Fibroblast of lung (primary cell): ENCODE measurements at regions not wholly inside any gene's neighbourhood (a gene's known extent, or its start where the extent isn't known, plus 50 kb on each side); places are given as distances from the start of the nearest gene placed in this dataset.

Experiments used
- DNase-seq, 2 donors: peaks; one replicate each; pipeline versions ENCODE4 v3.0.0 to v3.0.0-alpha.2; 2010; ENCODE audit warnings: low read depth in 2 of 2
- H2AFZ ChIP-seq: 2 replicates; pipeline ENCODE4 v1.5.1; 2012; ENCODE audit warnings: low read length, control low read depth, inconsistent platforms
- H3K27ac ChIP-seq: 2 replicates; pipeline ENCODE4 v1.5.1; 2011; ENCODE audit warnings: low read length, control low read depth; ENCODE audit not compliant: insufficient read depth
- H3K27me3 ChIP-seq: 2 replicates; pipeline ENCODE4 v1.5.1; 2011; ENCODE audit warnings: mild to moderate bottlenecking, low read length; ENCODE audit not compliant: control insufficient read depth, insufficient read depth
- H3K36me3 ChIP-seq: 2 replicates; pipeline ENCODE4 v1.5.1; 2011; ENCODE audit warnings: low read length; ENCODE audit not compliant: control insufficient read depth, insufficient read depth
- H3K4me1 ChIP-seq: 2 replicates; pipeline ENCODE4 v1.5.1; 2011; ENCODE audit warnings: low read length; ENCODE audit not compliant: control insufficient read depth, insufficient read depth; ENCODE audit errors: extremely low read depth
- H3K4me2 ChIP-seq: 2 replicates; pipeline ENCODE4 v1.5.1; 2011; ENCODE audit warnings: low read length, control low read depth; ENCODE audit not compliant: insufficient read depth; ENCODE audit errors: extremely low read depth
- H3K4me3 ChIP-seq, 4 experiments: fragments of 200-600 bp in 1 of 4; sonication (generic) in 1 of 4; replicated peaks in 1 of 4; 2 replicates each; pipeline ENCODE4 v1.5.1; 2011 to 2016; ENCODE audit warnings: low read length in 4 of 4, low read depth in 3 of 4, mild to moderate bottlenecking in 3 of 4, control low read depth in 2 of 4, inconsistent platforms in 1 of 4, mixed read lengths in 1 of 4; ENCODE audit not compliant: insufficient read depth in 1 of 4; ENCODE audit errors: control extremely low read depth in 1 of 4
- H3K79me2 ChIP-seq: 2 replicates; pipeline ENCODE4 v1.5.1; 2012; ENCODE audit warnings: mild to moderate bottlenecking, low read length, inconsistent platforms; ENCODE audit not compliant: control insufficient read depth, insufficient read depth
- H3K9ac ChIP-seq: 2 replicates; pipeline ENCODE4 v1.5.1; 2011; ENCODE audit warnings: mild to moderate bottlenecking, low read length, control low read depth; ENCODE audit not compliant: insufficient read depth
- H3K9me3 ChIP-seq: 2 replicates; pipeline ENCODE4 v1.5.1; 2012; ENCODE audit warnings: low read depth, low read length; ENCODE audit not compliant: control insufficient read depth, insufficient read depth
- H4K20me1 ChIP-seq: 2 replicates; pipeline ENCODE4 v1.5.1; 2011; ENCODE audit warnings: low read length; ENCODE audit not compliant: control insufficient read depth, insufficient read depth; ENCODE audit errors: extremely low read depth
- CTCF ChIP-seq, 2 donors: IDR thresholded peaks in 1 of 2; conservative IDR thresholded peaks in 1 of 2; 1 replicate in 1 of 2; 2 replicates in 1 of 2; pipeline ENCODE4 v1.5.1; 2011 to 2012; ENCODE audit warnings: low read length in 2 of 2, control low read depth in 1 of 2, inconsistent platforms in 1 of 2, low read depth in 1 of 2, mild to moderate bottlenecking in 1 of 2
- EZH2 ChIP-seq: IDR thresholded peaks from 2 replicates; pipeline ENCODE4 v1.5.1; 2012; ENCODE audit warnings: low read length, control low read depth, mild to moderate bottlenecking; ENCODE audit errors: missing control alignments

- Histone ChIP-seq H3K27ac (no peak overlapping the region), H3K27me3 (no peaks in the 10 kb centered on the region), H3K4me2 (no peak overlapping the region), H3K79me2 (no peaks in the 10 kb centered on the region), H4K20me1 (no peaks in the 10 kb centered on the region), H3K36me3 (no peaks in the 10 kb centered on the region), H3K4me3 (no peak overlapping the region), H3K4me1 (no peaks in the 10 kb centered on the region), H3K9me3 (no peaks in the 10 kb centered on the region), H2AFZ (no peak overlapping the region), H3K9ac (no peak overlapping the region)
- TF ChIP-seq EZH2 (no peak), CTCF (conservative IDR thresholded peaks at IDR 0.05 in 1 of 2, IDR thresholded peaks at IDR 0.05 in 1 of 2; ENCODE audit: low read depth in 1 of 2, low read length in 2 of 2) (no peak)
- no peak for DNase-seq
Measured at GRCh38 chr21:17964716-17965115, 145.6 kb upstream of the C21orf91 start.

- H3K27ac ChIP-seq, result no peak overlapping the region
- no peak for DNase-seq
- H3K36me3 ChIP-seq, result no peaks in the 10 kb centered on the region
- H4K20me1 ChIP-seq, result no peaks in the 10 kb centered on the region
- no peaks in the 10 kb centered on the region for H3K4me1 ChIP-seq
- H3K4me3 ChIP-seq, result no peak overlapping the region
- no peak overlapping the region for H3K9ac ChIP-seq
- H3K27me3 ChIP-seq, result no peaks in the 10 kb centered on the region
- no peaks in the 10 kb centered on the region for H3K79me2 ChIP-seq
- no peak for TF ChIP-seq EZH2
- H3K4me2 ChIP-seq, result no peak overlapping the region
- no peak overlapping the region for H2AFZ ChIP-seq
- no peaks in the 10 kb centered on the region for H3K9me3 ChIP-seq
Measured at GRCh38 chr21:17964199-17964598, 145.0 kb upstream of the C21orf91 start.

GRCh38 chr21:17950591-17950990 lies 131.4 kb upstream of the C21orf91 start:
- Histone ChIP-seq H3K4me3 (no peak overlapping the region), H3K36me3 (no peaks in the 10 kb centered on the region), H3K27ac (no peak overlapping the region), H3K9ac (no peak overlapping the region), H3K4me2 (no peak overlapping the region), H2AFZ (no peak overlapping the region), H3K4me1 (no peaks in the 10 kb centered on the region), H4K20me1 (no peaks in the 10 kb centered on the region), H3K9me3 (no peaks in the 10 kb centered on the region), H3K27me3 (no peaks in the 10 kb centered on the region), H3K79me2 (no peaks in the 10 kb centered on the region)
- TF ChIP-seq CTCF (conservative IDR thresholded peaks at IDR 0.05 in 1 of 2, IDR thresholded peaks at IDR 0.05 in 1 of 2; ENCODE audit: low read depth in 1 of 2, low read length in 2 of 2) (no peak), EZH2 (no peak)
- no peak for DNase-seq

GRCh38 chr21:17949421-17949820 lies 130.3 kb upstream of the C21orf91 start:
- Histone ChIP-seq H2AFZ (no peak overlapping the region), H3K79me2 (no peaks in the 10 kb centered on the region), H3K4me3 (no peak overlapping the region), H3K36me3 (no peaks in the 10 kb centered on the region), H3K27ac (no peak overlapping the region), H3K4me1 (no peaks in the 10 kb centered on the region), H3K27me3 (no peaks in the 10 kb centered on the region), H3K9me3 (no peaks in the 10 kb centered on the region), H3K4me2 (no peak overlapping the region), H3K9ac (no peak overlapping the region), H4K20me1 (no peaks in the 10 kb centered on the region)
- no peak for TF ChIP-seq EZH2
- no peak for TF ChIP-seq CTCF (conservative IDR thresholded peaks at IDR 0.05 in 1 of 2, IDR thresholded peaks at IDR 0.05 in 1 of 2; ENCODE audit: low read depth in 1 of 2, low read length in 2 of 2)
- no peak for DNase-seq
